ENCODE measurements at regions not wholly inside any gene's neighbourhood (a gene's known extent, or its start where the extent isn't known, plus 50 kb on each side); places are given as distances from the start of the nearest gene placed in this dataset.

DNA sequence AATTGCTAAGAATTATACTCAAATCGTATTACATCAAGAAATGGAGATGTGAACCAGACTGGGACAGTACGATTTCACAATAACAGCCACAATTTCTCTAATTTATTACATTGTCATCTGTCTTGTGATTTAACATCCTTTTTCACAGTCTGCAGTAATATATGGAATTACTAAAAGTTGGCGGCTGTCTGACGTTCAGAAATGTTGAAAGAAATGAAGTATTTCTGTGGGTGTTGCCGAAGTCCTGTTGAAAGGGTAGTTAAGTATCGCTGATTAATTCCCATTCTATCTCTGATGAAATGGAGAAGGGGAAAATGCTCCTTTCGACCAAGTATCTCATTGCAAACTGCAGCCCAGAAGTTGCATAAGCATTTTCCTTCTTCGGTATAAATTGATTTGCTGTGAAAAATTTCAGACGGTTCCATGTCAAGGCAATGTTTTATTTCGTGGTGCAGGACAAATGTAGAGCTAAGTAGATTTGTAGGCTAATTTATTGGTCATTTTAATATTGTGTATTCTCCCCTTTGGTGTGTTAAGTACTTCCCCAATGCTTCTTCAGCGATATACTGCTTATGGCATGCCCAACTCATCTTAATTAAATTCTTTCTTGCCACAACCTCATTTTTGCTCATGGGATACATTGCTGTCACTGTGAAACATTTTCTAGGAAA lies 775.2 kb upstream of the RBFOX1 start:
- Mint-ChIP-seq H3K36me3 (no peaks in the 10 kb centered on the region), H3K4me1 (no peaks in the 10 kb centered on the region), H3K9me3 (peaks cover 0 to 22% (median 5%) of the 10 kb centered on the region in 8 donors), H3K27me3 (no peaks in the 10 kb centered on the region), H3K4me3 (no peak overlapping the region), H3K27ac (no peak overlapping the region)
- POLR2A ChIA-PET (ENCODE audit: partially characterized antibody) = no interaction called here
- Histone ChIP-seq H3K27ac (ENCODE audit: low read depth, low read length) (no peak overlapping the region), H3K4me1 (ENCODE audit: insufficient read depth, low read length) (no peaks in the 10 kb centered on the region), H3K4me3 (ENCODE audit: low read length in 2 of 2) (no peak overlapping the region), H3K27me3 (ENCODE audit: insufficient read depth, low read length) (no peaks in the 10 kb centered on the region), H3K36me3 (ENCODE audit: insufficient read depth, low read length) (no peaks in the 10 kb centered on the region), H3K9me3 (ENCODE audit: control insufficient read depth in 1 of 2, low read length in 2 of 2) (no peaks in the 10 kb centered on the region)
- no peak for DNase-seq
- intact Hi-C loops (cut with micrococcal nuclease) = no loop called here
- CTCF ChIA-PET (ENCODE audit: partially characterized antibody) = no interaction called here

DNA sequence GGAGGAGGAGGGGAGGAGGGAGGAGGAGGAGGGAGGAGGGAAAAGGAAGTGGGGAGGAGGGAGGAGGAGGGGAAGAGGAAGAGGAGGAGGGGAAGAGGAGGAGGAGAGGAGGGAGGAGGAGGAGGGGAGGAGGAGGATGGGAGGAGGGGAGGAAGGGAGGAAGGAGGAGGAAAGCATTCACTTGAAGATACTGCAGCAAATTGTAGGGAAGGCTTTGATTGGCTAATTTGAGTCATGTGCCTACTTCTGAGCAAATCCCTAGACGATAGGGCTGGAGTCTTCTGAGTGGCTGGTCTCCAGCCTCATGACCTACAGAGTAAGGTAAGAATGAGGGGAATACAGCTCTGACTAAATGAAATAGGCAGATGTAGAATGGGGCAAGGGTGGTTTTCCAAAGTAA lies 783.2 kb upstream of the RBFOX1 start:
- CTCF ChIA-PET (ENCODE audit: partially characterized antibody) = no interaction called here

DNA sequence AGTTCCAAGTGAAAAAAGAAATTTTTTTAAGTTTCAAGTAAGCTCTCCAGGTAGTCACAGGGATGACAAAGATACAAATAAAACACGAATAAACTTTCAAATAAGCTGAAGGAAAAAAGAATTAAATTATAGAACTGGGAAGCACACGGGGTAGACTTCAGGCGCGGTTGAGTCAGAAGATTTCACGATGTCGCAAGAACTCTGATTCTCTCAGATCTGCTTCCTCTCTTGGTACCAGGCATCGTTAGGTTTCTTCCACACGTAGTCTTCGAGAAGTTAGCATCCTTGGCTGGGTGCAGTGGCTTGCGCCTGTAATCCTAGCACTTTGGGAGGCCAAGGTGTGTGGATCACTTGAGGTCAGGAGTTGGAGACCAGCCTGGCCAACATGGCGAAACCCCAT lies 784.1 kb upstream of the RBFOX1 start:
- Histone ChIP-seq H3K36me3 (ENCODE audit: insufficient read depth, low read length) (no peaks in the 10 kb centered on the region), H3K27ac (ENCODE audit: low read depth, low read length) (no peak overlapping the region), H3K9me3 (ENCODE audit: control insufficient read depth in 1 of 2, low read length in 2 of 2) (peaks cover 0 to 3% of the 10 kb centered on the region in 2 donors), H3K4me1 (ENCODE audit: insufficient read depth, low read length) (no peaks in the 10 kb centered on the region), H3K27me3 (ENCODE audit: insufficient read depth, low read length) (no peaks in the 10 kb centered on the region), H3K4me3 (ENCODE audit: low read length in 2 of 2) (no peak overlapping the region)
- H3K27ac Mint-ChIP-seq = no peak overlapping the region
- no peak for DNase-seq
- H3K4me3 Mint-ChIP-seq = no peak overlapping the region
- H3K9me3 Mint-ChIP-seq = peaks cover 2 to 18% (median 13%) of the 10 kb centered on the region in 8 donors
- no peaks in the 10 kb centered on the region for H3K36me3 Mint-ChIP-seq
- no peaks in the 10 kb centered on the region for H3K4me1 Mint-ChIP-seq
- intact Hi-C loops (cut with micrococcal nuclease) = no loop called here
- ChIA-PET POLR2A (ENCODE audit: partially characterized antibody) (no interaction called here), CTCF (ENCODE audit: partially characterized antibody) (no interaction called here)
- no peaks in the 10 kb centered on the region for H3K27me3 Mint-ChIP-seq

More for the DNA sequence above, 783.2 kb upstream of the RBFOX1 start:
- Histone ChIP-seq H3K4me1 (ENCODE audit: insufficient read depth, low read length) (no peaks in the 10 kb centered on the region), H3K36me3 (ENCODE audit: insufficient read depth, low read length) (no peaks in the 10 kb centered on the region), H3K9me3 (ENCODE audit: control insufficient read depth in 1 of 2, low read length in 2 of 2) (peaks cover 0 to 3% of the 10 kb centered on the region in 2 donors), H3K27ac (ENCODE audit: low read depth, low read length) (no peak overlapping the region), H3K27me3 (ENCODE audit: insufficient read depth, low read length) (no peaks in the 10 kb centered on the region), H3K4me3 (ENCODE audit: low read length in 2 of 2) (no peak overlapping the region)
- Mint-ChIP-seq H3K36me3 (no peaks in the 10 kb centered on the region), H3K9me3 (peaks cover 3 to 20% (median 13%) of the 10 kb centered on the region in 8 donors), H3K27ac (no peak overlapping the region), H3K27me3 (no peaks in the 10 kb centered on the region), H3K4me1 (no peaks in the 10 kb centered on the region), H3K4me3 (no peak overlapping the region)
- DNase-seq = no peak
- POLR2A ChIA-PET (ENCODE audit: partially characterized antibody) = no interaction called here
- intact Hi-C loops (cut with micrococcal nuclease) = no loop called here

DNA sequence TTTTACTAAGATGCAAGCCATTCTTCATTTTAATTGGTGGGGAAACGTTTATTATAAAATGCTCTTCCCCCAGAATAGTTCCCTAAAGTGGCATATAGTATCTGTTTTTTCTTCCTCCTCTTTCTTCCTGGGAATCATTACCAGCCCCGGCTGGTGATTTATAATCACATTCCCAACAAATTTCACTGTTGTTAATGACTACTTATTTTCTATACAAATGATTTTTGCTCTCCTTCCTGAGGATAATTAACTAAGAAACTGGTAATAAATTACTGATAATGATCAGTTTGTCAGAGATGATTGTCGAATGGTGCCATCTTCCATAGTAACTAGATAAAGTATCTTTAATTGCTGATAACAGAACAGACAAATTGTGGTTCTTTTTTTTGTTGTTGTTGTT lies 785.5 kb upstream of the RBFOX1 start:
- Histone ChIP-seq H3K9me3 (ENCODE audit: control insufficient read depth in 1 of 2, low read length in 2 of 2) (peaks cover 0 to 3% of the 10 kb centered on the region in 2 donors), H3K4me3 (ENCODE audit: low read length in 2 of 2) (no peak overlapping the region), H3K36me3 (ENCODE audit: insufficient read depth, low read length) (no peaks in the 10 kb centered on the region), H3K27me3 (ENCODE audit: insufficient read depth, low read length) (no peaks in the 10 kb centered on the region), H3K27ac (ENCODE audit: low read depth, low read length) (no peak overlapping the region), H3K4me1 (ENCODE audit: insufficient read depth, low read length) (no peaks in the 10 kb centered on the region)
- no peak for DNase-seq
- POLR2A ChIA-PET (ENCODE audit: partially characterized antibody) = no interaction called here
- Mint-ChIP-seq H3K27me3 (no peaks in the 10 kb centered on the region), H3K4me3 (no peak overlapping the region), H3K27ac (no peak overlapping the region), H3K9me3 (peaks cover 0 to 22% (median 13%) of the 10 kb centered on the region in 8 donors), H3K36me3 (no peaks in the 10 kb centered on the region), H3K4me1 (no peaks in the 10 kb centered on the region)
- CTCF ChIA-PET (ENCODE audit: partially characterized antibody) = no interaction called here
- intact Hi-C loops (cut with micrococcal nuclease) = no loop called here

DNA sequence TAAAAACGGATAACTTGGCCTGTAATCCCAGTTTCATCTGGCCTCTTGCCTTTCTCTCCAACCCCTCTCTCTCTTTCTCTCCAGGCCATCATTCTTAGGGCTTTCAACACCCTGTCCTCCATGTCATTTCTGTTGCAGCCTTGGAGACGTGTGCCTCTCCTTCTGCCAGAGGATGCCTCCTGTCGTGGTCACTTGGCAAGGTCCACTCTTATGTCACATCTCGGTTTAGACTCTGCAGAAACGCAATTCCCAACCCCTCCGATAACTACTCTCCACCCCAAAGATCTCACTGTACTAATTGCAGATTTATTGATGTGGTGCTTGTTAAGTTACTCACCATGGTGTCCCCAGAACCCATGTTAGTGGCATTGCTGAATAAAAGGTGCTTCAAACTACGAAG lies 787.3 kb upstream of the RBFOX1 start:
- intact Hi-C loops (cut with micrococcal nuclease) = no loop called here
- Histone ChIP-seq H3K27me3 (ENCODE audit: insufficient read depth, low read length) (no peaks in the 10 kb centered on the region), H3K9me3 (ENCODE audit: control insufficient read depth in 1 of 2, low read length in 2 of 2) (peaks cover 0 to 3% of the 10 kb centered on the region in 2 donors), H3K4me1 (ENCODE audit: insufficient read depth, low read length) (no peaks in the 10 kb centered on the region), H3K27ac (ENCODE audit: low read depth, low read length) (no peak overlapping the region), H3K4me3 (ENCODE audit: low read length in 2 of 2) (no peak overlapping the region), H3K36me3 (ENCODE audit: insufficient read depth, low read length) (no peaks in the 10 kb centered on the region)
- Mint-ChIP-seq H3K27ac (no peak overlapping the region), H3K4me3 (no peak overlapping the region), H3K27me3 (no peaks in the 10 kb centered on the region), H3K4me1 (no peaks in the 10 kb centered on the region), H3K9me3 (peaks cover 0 to 17% (median 13%) of the 10 kb centered on the region in 8 donors), H3K36me3 (no peaks in the 10 kb centered on the region)
- POLR2A ChIA-PET (ENCODE audit: partially characterized antibody) = no interaction called here
- no peak for DNase-seq
- CTCF ChIA-PET (ENCODE audit: partially characterized antibody) = no interaction called here

DNA sequence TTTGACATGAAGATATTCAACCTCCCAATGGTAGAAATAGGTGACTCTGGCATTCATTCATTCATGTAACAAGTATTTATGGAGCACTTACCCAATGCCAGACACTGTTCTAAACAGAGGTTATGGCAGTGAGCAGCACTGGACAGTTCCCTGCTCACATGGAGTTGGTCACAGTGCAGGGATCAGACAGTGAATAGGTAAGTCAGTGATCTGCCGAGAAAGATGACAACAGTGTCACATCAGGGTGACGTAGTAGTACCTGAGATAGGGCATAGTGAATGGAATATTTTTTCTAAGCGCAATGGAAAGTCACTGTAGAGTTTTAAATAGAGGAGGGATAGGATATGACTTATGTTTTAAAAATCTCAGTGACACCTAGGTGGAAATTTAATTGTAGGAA lies 791.4 kb upstream of the RBFOX1 start:
- intact Hi-C loops (cut with micrococcal nuclease) = no loop called here

DNA sequence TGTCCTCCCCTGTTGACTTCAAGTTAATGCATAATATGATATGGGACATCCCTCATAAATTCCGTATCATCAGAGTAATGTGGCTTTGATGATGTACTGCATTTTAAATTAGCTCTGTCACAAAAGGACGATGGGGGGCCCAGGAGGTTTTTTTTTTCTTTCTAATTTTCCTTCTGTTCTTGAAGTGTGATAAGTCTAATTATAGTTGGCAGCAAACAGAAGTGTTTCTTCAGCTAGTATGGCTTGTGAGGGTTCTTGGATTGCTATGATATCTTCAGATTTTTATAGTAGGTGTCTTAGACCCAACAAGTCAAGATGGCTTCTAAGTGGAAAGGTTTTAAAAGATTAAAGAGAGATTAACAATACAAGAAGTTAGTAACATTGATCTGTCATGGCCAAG lies 796.2 kb upstream of the RBFOX1 start:
- DNase-seq = no peak
- Mint-ChIP-seq H3K36me3 (no peaks in the 10 kb centered on the region), H3K27me3 (no peaks in the 10 kb centered on the region), H3K4me1 (no peaks in the 10 kb centered on the region), H3K27ac (no peak overlapping the region), H3K4me3 (no peak overlapping the region), H3K9me3 (peaks cover 0 to 9% (median 5%) of the 10 kb centered on the region in 8 donors)
- no peaks in the 10 kb centered on the region for H3K36me3 ChIP-seq (ENCODE audit: insufficient read depth, low read length)
- POLR2A ChIA-PET (ENCODE audit: partially characterized antibody) = no interaction called here
- intact Hi-C loops (cut with micrococcal nuclease) = no loop called here
- no peaks in the 10 kb centered on the region for H3K4me1 ChIP-seq (ENCODE audit: insufficient read depth, low read length)
- H3K4me3 ChIP-seq (ENCODE audit: low read length in 2 of 2) = no peak overlapping the region
- no peaks in the 10 kb centered on the region for H3K9me3 ChIP-seq (ENCODE audit: control insufficient read depth in 1 of 2, low read length in 2 of 2)
- no peaks in the 10 kb centered on the region for H3K27me3 ChIP-seq (ENCODE audit: insufficient read depth, low read length)
- CTCF ChIA-PET (ENCODE audit: partially characterized antibody) = no interaction called here
- no peak overlapping the region for H3K27ac ChIP-seq (ENCODE audit: low read depth, low read length)

More for the DNA sequence above, 791.4 kb upstream of the RBFOX1 start:
- CTCF ChIA-PET (ENCODE audit: partially characterized antibody) = no interaction called here
- Histone ChIP-seq H3K4me3 (ENCODE audit: low read length in 2 of 2) (no peak overlapping the region), H3K36me3 (ENCODE audit: insufficient read depth, low read length) (no peaks in the 10 kb centered on the region), H3K9me3 (ENCODE audit: control insufficient read depth in 1 of 2, low read length in 2 of 2) (peaks cover 0 to 3% of the 10 kb centered on the region in 2 donors), H3K4me1 (ENCODE audit: insufficient read depth, low read length) (no peaks in the 10 kb centered on the region), H3K27me3 (ENCODE audit: insufficient read depth, low read length) (no peaks in the 10 kb centered on the region), H3K27ac (ENCODE audit: low read depth, low read length) (no peak overlapping the region)
- DNase-seq = no peak
- no peak overlapping the region for H3K27ac Mint-ChIP-seq
- no peaks in the 10 kb centered on the region for H3K27me3 Mint-ChIP-seq
- no peak overlapping the region for H3K4me3 Mint-ChIP-seq
- H3K36me3 Mint-ChIP-seq = no peaks in the 10 kb centered on the region
- H3K9me3 Mint-ChIP-seq = peaks cover 0 to 17% (median 5%) of the 10 kb centered on the region in 8 donors
- no peaks in the 10 kb centered on the region for H3K4me1 Mint-ChIP-seq
- POLR2A ChIA-PET (ENCODE audit: partially characterized antibody) = no interaction called here

DNA sequence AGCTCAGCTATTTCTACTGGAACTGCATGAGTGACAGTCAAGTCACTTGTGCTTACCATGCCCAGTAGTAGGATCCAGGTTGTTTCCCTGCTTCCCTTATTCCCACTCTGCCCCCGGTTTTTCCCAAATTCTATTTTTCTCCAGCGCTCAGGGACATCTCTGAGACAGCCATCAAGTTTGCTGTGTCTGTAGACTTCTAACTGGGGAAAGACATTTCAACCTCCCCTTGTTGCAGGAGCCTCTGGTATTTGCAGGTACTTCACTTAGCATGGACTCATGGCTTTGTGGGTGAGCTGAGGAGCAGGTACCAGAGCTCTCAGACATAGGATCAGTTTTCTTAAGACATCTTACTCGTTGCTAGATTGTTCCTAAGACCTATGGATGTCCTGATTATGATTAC lies 801.6 kb upstream of the RBFOX1 start:
- ChIA-PET POLR2A (ENCODE audit: partially characterized antibody) (no interaction called here), CTCF (ENCODE audit: partially characterized antibody) (no interaction called here)
- H3K36me3 ChIP-seq (ENCODE audit: insufficient read depth, low read length) = no peaks in the 10 kb centered on the region
- H3K4me3 ChIP-seq (ENCODE audit: low read length in 2 of 2) = no peak overlapping the region
- H3K9me3 ChIP-seq (ENCODE audit: control insufficient read depth in 1 of 2, low read length in 2 of 2) = no peaks in the 10 kb centered on the region
- intact Hi-C loops (cut with micrococcal nuclease) = no loop called here
- DNase-seq = no peak
- no peaks in the 10 kb centered on the region for H3K4me1 ChIP-seq (ENCODE audit: insufficient read depth, low read length)
- H3K27ac ChIP-seq (ENCODE audit: low read depth, low read length) = no peak overlapping the region
- Mint-ChIP-seq H3K27ac (no peak overlapping the region), H3K36me3 (no peaks in the 10 kb centered on the region), H3K27me3 (no peaks in the 10 kb centered on the region), H3K4me3 (no peak overlapping the region), H3K9me3 (peaks cover 0 to 12% (median 9%) of the 10 kb centered on the region in 8 donors), H3K4me1 (no peaks in the 10 kb centered on the region)
- H3K27me3 ChIP-seq (ENCODE audit: insufficient read depth, low read length) = no peaks in the 10 kb centered on the region

All from CD4-positive, alpha-beta memory T cell (primary cell).